ENCODE measurements at regions not wholly inside any gene's neighbourhood (a gene's known extent, or its start where the extent isn't known, plus 50 kb on each side); places are given as distances from the start of the nearest gene placed in this dataset.
"Not testable (repeated sequence)": the region's sequence is repeated elsewhere in the genome, so short reads cannot be mapped to it uniquely, and the experiment has no call there.

DNA sequence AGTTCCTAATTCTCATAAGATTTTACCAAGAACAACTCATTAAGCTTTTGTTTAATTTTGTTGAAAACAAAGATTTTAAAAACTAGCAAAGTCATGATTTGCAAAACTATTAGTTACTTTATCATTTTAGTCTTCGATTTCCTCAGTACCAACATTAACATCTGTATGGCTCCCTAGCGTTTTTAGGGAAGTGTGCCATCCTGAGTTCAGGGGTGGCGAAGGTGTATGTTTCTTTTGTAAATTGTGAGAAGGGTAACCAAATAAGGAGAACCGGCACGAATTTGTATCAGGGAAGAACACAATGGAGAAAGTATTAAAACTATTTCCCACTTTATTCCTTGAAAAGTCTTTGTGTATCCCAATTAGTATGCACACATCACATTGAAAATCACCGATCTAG is 419.9 kb downstream of the DSC3 start:
- no peak for DNase-seq

DNA sequence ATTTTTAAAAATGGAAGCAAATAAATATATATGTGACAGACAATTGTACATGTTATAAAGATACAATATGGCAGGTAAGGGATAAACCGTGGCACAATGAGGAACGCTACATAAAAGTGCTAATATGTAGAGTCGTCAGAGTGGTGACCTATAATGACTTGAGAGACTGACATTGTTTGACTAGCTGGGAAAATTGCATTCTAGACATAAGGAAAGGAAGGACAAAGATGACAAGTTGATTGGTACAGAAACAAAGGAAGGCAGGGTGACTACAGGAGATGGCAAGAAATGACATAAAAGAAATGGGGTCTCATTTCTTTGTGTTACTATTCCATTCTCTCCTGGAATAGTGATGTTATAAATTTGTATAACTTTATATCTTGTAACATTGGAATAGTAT is 420.4 kb downstream of the DSC3 start:
- DNase-seq: no peak

DNA sequence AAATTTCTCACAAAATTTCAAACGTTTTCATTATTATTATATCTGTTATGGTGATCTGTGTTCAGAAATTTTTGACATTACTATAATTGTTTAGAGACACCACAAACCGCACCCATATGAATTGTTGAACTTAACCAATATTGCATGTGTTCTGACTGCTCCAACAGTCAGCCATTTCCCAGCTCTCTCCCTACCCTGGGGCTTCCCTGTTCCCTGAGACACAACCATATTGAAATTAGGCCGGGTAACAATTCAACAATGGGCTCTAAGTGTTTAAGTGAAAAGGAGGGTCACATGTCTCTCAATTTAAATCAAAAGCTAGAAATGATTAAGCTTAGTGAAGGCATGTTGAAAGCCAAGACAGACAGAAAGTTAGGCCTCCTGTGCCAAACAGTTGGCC is 424.0 kb downstream of the DSC3 start:
- DNase-seq: no peak

DNA sequence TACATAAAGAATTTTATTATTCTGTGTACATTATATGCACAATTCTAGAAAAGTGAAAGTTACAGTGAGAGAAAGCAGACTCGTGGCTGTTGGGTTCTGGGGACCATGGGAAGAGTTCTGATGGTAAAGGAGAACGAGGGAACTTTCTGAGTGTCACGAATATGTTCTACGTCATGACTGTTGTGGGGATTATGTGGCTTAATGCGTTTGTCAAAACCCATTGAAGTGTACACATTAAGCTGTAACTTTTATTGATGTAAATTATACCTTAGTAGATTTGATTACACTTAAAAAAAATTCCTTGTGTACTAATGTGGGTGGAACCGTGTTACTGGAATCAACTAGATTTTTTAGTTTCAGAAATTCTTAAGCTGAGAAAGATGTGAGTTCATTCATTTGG is 426.1 kb downstream of the DSC3 start:
- DNase-seq: no peak

DNA sequence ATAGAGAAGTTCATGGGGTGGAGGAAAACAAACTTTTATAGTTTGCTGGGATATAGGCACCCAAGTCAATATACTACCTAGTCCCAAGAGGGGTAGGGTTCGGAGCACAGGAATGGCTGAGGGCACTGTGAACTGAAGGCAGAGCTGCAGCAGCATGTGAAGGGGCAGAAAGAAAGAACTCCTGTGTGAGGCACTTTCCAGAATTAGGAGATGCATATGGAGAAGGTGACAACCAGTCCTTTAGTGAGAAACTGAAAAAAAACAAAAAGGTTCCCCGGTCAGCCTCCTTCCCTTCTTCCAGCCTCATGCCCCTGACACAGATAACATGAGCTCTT is 429.1 kb downstream of the DSC3 start:
- no peak for DNase-seq

DNA sequence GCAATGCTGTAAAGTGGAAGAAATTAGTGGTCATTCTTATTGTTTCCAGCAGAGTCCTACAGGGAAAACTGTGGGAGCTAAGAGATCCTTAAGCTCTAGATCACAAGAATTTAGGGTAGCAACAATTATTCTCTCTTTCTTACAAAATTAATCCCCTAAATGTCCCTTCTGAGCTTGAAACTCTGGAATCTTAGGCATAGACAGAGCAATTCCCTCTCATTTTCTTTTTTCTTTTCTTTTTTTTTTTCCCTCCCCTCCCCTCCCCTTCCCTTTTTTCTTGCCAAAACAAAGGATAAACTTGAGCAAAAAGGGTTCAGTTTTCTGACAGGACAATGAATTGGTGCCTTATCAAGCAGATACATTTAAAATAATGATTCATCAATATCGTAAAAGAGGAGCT is 441.0 kb downstream of the DSC3 start:
- DNase-seq: no peak

DNA sequence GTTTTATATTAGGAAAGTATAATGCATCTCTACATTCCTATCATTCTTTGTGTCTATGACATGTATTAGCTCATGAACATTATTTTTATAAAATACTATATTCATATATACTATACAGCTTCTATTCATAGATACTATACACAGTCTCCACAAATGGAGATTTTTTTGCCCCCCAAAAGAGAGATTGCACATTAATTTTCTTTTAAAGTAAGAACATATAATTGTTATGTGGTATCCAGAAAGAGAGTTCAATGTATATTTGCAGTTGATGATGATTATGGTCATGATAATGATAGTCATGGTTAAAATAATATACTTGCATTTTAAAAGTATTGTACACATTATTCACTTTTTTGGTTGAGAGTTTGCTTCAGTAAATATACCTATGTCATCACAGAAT is 445.3 kb downstream of the DSC3 start:
- DNase-seq: no peak

DNA sequence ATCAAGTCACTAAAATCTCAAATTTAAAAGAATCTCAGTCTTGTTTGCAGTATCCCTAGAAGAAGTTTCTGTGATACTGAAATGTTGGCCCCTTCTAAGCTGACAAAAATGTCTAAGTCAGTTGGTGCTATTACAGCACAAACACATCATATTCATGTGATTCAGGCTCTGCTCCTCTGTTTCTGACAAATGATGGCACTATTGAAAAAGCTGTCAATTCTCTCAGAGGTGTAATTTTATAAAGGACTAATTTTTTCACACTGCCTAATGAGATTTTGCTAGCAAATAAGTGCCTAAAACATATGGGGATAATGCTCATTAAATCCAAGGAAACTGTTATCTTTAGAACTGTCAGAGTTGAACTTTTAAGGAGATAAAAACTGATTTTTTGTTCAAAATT is 445.9 kb downstream of the DSC3 start:
- DNase-seq: no peak

DNA sequence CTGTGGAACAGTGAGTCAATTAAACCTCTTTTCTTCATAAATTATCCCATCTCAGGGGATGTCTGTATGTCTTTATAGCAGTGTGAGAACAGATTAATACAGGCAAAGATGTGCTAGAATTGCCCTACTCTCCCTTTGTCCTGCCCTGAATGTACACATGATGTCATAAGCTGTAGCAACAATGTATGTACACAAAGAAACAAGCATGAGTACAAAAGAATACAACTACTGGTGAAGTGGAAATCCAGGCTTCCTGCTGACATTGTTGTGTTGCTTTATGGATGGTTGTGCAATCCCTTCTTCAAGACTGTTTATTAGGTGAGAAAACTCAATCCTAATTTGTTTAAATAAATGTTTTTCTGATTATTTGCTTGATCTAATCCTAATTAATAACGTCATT is 446.6 kb downstream of the DSC3 start:
- DNase-seq: no peak

DNA sequence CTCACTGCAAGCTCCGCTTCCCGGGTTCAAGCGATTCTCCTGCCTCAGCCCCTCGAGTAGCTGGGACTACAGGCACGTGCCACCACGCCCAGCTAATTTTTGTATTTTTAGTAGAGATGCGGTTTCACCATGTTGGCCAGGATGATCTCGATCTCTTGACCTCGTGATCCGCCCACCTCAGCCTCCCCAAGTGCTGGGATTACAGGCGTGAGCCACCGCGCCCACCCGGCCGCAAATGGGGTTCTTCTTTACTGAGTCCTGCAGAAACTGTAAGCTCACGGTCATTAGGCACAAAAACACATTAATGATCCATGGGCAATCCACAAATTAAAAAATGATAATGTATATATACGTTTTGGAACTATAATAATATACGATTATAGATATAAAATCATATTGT is 447.6 kb downstream of the DSC3 start:
- not testable (repeated sequence) for DNase-seq

DNA sequence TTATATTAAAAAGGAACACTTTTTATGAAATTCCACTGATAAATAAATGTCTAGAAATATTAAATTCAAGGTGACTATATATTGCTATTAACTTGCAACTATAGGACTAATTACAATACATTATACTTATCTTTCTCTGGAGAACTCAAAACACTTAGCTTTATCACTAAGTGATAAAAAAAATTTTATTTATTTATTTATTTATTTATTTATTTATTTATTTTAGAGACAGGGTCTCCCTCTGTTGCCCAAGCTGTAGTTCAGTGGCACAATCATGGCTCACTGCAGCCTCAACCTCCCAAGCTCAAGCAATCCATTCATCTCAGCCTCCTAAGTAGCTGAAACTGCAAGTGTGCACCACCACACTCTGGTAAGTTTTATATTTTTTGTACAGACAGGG is 451.1 kb downstream of the DSC3 start:
- DNase-seq: no peak

DNA sequence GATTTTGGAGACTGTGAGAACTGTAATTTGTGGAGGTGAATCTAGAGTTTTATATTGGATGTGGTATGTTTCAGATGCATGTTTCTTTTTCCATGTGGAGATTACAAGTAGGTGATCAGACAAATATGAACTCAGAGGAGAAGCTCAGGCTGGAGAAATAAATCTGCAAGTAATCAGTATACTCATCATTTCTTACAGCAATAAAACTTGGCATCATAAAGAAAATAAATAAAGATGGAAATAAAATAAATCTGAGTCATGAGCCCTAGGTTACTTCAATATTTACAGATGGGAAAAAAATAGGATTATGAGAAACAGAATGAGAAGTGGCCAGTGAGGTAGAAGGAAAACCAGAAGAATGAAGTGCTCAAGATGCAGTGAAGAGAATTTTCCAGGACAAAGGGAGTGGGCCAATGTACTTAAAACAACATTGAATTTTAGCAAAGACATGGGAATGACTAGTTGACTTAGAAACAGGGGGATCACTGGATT is 453.8 kb downstream of the DSC3 start:
- no peak for DNase-seq

DNA sequence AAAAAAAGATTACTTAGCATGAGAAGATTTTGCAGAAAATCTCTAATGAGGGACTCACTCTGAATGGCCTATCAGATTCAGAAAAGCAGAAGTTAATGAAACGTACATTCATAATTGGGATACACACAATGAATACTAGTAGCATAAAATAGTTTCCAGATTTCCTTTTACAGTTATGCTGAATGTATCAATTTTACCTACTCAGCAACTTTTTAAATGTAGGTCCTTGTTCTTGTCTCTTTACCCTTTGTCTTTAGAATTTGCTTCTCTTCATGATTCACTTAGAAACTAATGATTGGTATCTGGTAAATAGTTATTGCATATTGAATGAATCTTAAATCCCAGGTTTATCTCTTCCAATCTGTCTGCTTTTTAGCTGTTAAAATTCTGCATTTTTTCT is 458.8 kb downstream of the DSC3 start:
- no peak for DNase-seq

DNA sequence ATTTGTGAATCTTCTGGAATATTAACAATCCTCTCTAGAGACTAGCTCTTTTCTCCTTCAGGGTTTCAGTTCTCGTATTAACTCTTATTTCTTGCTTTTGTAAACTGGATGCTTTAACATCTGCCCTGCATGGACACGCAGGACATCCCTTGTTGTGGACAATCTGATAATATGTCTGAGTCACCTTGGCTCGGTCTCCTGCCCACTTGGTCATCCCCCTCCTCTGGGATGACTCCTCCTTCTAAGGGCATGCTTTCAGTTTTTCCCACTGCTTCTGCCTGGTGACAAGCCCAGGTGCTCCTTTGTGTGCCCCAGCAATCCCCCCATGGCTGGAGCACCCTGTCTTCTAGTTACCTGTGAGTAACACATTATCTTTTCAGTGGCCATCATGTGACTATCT is 460.5 kb downstream of the DSC3 start:
- no peak for DNase-seq

DNA sequence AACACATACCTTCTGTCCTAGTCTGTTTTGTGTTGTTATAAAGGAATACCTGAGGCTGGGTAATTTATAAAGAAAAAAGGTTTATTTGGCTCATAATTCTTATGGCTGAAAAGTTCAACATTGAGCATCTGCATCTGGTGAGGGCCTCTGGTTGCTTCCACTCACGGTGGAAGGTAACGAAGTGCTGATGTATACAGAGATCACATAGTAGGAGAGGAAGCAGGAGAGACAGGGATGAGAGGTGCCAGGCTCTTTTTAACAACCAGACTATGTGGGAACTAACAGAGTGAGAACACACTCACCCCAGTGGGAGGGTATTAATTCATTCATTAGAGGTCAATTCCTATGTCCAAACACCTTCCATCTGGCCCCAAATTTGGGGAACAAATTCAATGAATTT is 463.8 kb downstream of the DSC3 start:
- DNase-seq: no peak

DNA sequence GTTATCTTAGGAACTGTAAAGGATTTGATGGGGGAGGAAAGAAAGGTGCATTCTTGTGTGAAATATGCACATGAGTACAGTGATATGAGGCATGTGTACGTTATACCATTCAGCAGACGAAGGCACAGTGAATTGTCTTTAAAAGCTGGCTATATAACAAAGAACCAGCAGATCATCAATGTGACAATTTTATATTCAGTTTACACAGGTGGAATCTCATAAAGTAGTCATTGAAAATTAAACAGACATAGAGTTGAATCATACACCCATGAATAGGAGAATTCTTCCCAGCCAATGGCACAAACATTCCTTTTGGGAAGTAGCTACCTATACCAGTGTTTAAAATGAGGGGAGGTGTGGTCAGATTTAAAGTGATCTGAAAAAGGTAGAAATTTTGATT is 470.3 kb downstream of the DSC3 start:
- no peak for DNase-seq

DNA sequence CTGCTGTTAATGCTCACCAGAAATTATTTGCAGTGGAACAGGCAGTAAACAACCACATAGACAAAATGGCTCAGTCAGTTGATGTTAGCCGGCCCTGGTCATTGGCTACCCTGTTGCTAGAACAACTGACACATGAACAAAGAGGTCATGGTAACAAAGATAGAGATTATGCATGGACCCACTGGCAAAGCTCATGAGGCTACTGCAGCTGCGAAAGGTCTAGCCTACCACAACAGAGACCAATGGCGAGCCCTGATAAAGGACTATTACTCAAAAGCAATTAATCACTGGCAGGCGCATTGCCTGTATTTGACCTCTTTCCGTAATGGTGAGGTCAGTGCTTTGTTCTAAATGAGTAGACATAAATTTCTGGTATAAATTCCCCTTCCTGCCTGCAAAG is 474.2 kb downstream of the DSC3 start:
- no peak for DNase-seq

DNA sequence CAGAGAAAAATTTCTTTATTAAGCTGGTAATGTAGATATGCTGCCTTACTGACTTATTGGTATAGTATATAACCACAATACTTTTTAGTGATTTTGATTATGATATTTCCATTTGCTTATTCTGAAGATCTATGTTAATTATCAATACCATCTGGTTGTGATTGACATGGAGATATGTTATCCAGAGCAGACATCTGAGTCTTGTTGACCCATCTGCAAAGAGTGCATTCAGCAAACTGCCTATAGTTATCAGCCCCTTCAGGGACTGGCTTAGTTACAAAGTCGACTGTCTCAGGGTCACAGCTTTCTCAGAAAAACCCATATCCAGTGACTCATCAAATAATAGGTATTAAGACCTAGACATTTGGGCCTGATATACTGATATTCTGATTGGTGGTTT is 475.7 kb downstream of the DSC3 start:
- no peak for DNase-seq

DNA sequence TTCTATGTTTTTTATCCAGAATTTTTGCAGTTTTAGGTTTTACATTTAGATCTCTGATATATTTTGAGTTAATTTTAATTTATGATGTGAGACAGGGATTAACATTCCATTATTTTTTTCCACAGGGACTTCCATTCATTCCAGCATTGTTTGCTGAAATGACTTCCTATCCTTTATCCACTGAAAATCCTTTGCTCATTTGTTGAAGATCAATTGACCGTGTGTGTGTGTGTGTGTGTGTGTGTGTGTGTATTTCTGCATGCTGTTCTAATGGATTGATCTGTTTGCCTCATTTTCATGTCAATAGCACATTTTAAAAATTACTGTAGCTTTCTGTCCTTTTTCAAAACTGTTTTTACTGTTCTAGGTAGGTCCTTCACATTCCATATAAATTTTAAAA is 480.3 kb downstream of the DSC3 start:
- no peak for DNase-seq

DNA sequence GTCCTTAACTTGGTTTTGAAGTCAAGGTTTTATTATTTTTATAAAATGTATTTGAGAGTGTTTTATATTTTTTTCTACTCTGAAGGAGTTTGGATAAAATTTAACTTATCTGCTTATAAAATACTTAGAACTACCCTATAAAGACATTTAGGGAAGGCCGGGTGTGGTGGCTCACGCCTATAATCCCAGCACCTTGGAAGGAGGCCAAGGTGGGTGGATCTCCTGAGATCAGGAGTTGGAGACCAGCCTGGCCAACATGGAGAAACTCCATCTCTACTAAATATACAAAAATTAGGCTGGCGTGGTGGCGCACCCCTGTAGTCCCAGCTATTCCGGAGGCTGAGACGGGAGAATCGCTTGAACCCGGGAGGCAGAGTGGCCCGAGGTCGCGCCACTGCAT is 486.4 kb downstream of the DSC3 start:
- no peak for DNase-seq

DNA sequence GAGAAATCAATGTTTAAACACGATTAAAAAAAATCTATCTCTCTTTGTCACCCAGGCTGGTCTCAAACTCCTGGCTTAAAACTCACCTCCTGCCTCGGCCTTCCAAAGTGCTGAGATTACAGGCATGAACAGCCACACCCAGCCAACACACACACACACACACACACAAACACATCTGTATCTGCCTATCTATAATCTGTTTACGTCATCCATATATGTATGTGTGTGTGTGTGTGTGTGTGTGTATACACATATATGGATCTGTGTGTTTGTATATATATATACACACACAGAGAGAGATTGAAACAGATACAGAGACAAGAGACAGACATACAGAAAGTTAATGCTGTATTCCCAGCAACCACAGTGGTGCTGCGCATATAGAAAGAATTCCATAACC is 497.1 kb downstream of the DSC3 start:
- DNase-seq: no peak

DNA sequence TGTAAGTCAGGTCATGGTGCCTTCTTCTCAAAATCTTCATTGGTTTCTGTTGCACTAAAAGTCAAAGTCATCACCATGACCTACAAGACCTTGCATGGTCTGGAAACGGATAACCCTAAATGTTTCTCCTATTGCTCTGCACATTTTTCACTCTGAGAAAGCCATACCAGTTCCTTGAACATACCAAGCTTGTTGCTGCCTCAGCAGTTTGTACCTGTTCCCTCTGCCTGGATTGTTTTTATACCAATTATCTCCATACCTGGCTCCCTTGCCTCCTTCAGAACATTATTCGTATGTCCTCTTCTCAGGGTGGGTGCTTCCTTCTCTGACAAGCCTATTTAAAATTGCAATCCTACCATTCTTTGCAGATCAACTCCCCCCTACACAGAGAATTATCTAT is 498.4 kb downstream of the DSC3 start:
- DNase-seq: no peak

DNA sequence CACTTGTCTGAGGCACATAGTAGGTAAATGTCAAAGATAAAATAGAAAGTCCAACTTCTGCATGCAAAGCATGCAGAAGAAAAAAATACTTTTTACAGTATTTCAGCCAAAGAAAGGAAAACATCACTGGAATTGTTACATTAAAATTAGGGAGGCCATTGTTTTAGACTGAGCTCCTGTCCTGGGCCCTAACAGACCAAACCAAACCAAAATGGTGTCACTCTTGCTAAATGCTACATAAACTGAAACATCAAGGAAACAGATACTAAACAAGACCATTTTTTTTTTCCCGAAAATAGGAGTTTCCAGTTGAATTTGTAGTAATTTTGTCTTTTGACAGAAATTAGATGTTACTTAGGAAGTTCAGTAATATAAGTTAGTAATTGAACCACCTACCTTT is 508.8 kb downstream of the DSC3 start:
- DNase-seq: no peak

DNA sequence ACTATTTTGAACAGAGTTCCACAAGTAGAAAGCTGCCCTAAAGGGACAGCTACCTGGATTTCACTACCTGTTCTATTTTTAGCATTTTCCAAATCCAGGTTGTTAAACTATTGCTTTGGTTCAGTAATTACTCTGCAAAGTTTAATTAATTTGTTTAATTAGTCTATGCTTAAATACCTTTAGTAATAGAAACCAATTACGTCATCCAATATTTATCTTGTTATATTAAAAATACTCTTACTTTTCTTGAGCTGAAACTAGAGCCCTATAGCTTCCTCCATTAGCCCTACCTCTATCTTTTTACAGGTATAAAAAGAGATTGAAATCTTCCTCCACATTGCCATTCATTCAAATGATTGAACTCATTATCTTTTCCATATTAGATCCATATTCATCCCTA is 514.6 kb downstream of the DSC3 start:
- no peak for DNase-seq

DNA sequence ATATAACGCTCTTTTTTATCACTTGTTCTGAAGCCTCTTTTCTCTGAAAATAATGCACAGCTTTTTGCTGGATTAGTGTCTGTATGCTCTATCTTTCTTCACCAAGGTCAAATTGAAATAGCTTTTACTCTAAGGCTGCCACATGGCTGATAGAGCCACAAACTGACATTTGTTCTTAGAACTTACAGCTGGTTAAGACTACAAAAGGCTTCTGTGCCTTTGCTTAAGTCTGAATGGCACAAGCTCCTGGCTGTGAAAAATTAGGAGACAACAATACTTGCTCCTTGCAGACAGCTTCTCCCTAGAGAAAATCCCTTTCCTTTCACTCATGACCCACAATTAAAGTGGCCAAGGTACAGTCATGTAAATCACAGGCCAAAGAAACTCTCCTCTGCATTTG is 515.3 kb downstream of the DSC3 start:
- DNase-seq: no peak

DNA sequence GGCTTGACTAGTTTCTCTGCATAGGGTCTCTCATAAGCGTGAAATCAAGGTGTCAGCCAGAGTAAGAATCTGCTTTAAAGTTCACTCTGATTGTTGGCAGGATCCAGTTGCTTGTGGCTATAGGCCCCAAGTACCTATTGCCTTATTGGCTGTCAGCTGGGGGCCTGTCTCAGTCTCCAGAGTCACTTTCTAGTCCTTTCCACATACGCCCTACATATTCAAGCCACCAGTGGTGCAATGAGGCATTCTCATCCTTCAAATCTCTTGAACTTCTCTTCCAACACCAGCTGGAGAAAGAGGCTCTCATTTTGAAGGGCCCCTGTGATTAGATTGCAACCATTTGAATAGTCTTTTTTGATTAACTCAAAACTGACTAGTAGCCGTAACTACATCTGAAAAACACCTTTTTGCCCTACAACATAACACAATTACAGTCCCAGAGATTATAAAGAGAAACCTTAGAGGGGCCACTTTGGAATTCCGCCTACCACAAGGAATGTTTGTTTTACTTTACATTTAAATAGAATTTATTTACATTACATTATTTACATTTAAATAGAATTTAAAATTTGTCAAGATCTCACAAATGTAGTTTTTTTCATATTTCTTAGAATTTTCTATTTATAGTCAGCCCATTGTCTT is 520.1 kb downstream of the DSC3 start:
- DNase-seq: no peak

Data from suppressor macrophage treated with lipopolysaccharide for 1 hour (primary cell).